ENCODE measurements at regions not wholly inside any gene's neighbourhood (a gene's known extent, or its start where the extent isn't known, plus 50 kb on each side); places are given as distances from the start of the nearest gene placed in this dataset.

GRCh38 chr12:118830296-118830695 is 151.0 kb upstream of the SRRM4 start:
- H3K36me3 ChIP-seq = no peaks in the 10 kb centered on the region
- H3K4me3 ChIP-seq = no peak overlapping the region
- 80 to 95% (median 92%) methylated on average over 1 of the region's 1 CpG for WGBS, 5 donors
- TF ChIP-seq CTCF (IDR thresholded peaks at IDR 0.05 in 8 of 11, conservative IDR thresholded peaks at IDR 0.05 in 3 of 11) (no peak), POLR2AphosphoS5 (IDR thresholded peaks at IDR 0.05) (no peak), POLR2A (IDR thresholded peaks at IDR 0.05) (no peak)
- intact Hi-C loops (cut with DNase I; ENCODE audit: low total_unique reads) = no loop called here
- H3K27me3 ChIP-seq (replicated peaks in 1 of 7) = peaks cover 0 to 6% (median 0%) of the 10 kb centered on the region in 7 donors
- H3K4me1 ChIP-seq = no peaks in the 10 kb centered on the region
- peaks cover 0 to 22% (median 13%) of the 10 kb centered on the region in 8 donors for H3K9me3 ChIP-seq
- no peak overlapping the region for H3K27ac ChIP-seq
- no peak for DNase-seq

- Histone ChIP-seq H3K4me1 (no peaks in the 10 kb centered on the region), H3K27me3 (replicated peaks in 1 of 7) (peaks cover 0 to 6% (median 0%) of the 10 kb centered on the region in 7 donors), H3K9me3 (no peaks in the 10 kb centered on the region), H3K36me3 (no peaks in the 10 kb centered on the region), H3K27ac (no peak overlapping the region), H3K4me3 (no peak overlapping the region)
- 74 to 90% (median 83%) methylated on average over 1 of the region's 1 CpG for WGBS, 5 donors
- DNase-seq = no peak
- TF ChIP-seq POLR2AphosphoS5 (IDR thresholded peaks at IDR 0.05) (no peak), POLR2A (IDR thresholded peaks at IDR 0.05) (no peak), CTCF (IDR thresholded peaks at IDR 0.05 in 8 of 11, conservative IDR thresholded peaks at IDR 0.05 in 3 of 11) (no peak)
- intact Hi-C loops (cut with DNase I; ENCODE audit: low total_unique reads) = no loop called here
Observed at GRCh38 chr12:118835926-118836325, 145.4 kb upstream of the SRRM4 start.

- no peak overlapping the region for H3K4me3 ChIP-seq
- H3K36me3 ChIP-seq = no peaks in the 10 kb centered on the region
- H3K27ac ChIP-seq = no peak overlapping the region
- intact Hi-C loops (cut with DNase I; ENCODE audit: low total_unique reads) = no loop called here
- peaks cover 0 to 20% (median 0%) of the 10 kb centered on the region in 7 donors for H3K27me3 ChIP-seq (replicated peaks in 1 of 7)
- no peaks in the 10 kb centered on the region for H3K4me1 ChIP-seq
- no peak for TF ChIP-seq POLR2AphosphoS5 (IDR thresholded peaks at IDR 0.05)
- no peak for TF ChIP-seq POLR2A (IDR thresholded peaks at IDR 0.05)
- TF ChIP-seq CTCF (IDR thresholded peaks at IDR 0.05 in 8 of 11, conservative IDR thresholded peaks at IDR 0.05 in 3 of 11) = no peak
- DNase-seq = no peak
- no peaks in the 10 kb centered on the region for H3K9me3 ChIP-seq
Observed at GRCh38 chr12:118840399-118840798, 140.9 kb upstream of the SRRM4 start.

- Histone ChIP-seq H3K4me3 (no peak overlapping the region), H3K4me1 (no peaks in the 10 kb centered on the region), H3K27me3 (replicated peaks in 1 of 7) (peaks cover 0 to 20% (median 0%) of the 10 kb centered on the region in 7 donors), H3K36me3 (no peaks in the 10 kb centered on the region), H3K9me3 (no peaks in the 10 kb centered on the region), H3K27ac (no peak overlapping the region)
- TF ChIP-seq CTCF (IDR thresholded peaks at IDR 0.05 in 8 of 11, conservative IDR thresholded peaks at IDR 0.05 in 3 of 11) (no peak), POLR2AphosphoS5 (IDR thresholded peaks at IDR 0.05) (no peak)
- intact Hi-C loops (cut with DNase I; ENCODE audit: low total_unique reads) = no loop called here
- no peak for DNase-seq
Observed at GRCh38 chr12:118840878-118841277, 140.5 kb upstream of the SRRM4 start.

Measured in spleen (tissue), 11 donors.